Activated gamma-delta T cell (primary cell): ENCODE measurements at regions not wholly inside any gene's neighbourhood (a gene's known extent, or its start where the extent isn't known, plus 50 kb on each side); places are given as distances from the start of the nearest gene placed in this dataset.

ENCODE experiments used
- DNase-seq: peaks from one replicate; lab custom pipeline; 2025; lab: John Stamatoyannopoulos, UW

GRCh38 chr7:15921576-15921975 is 235.1 kb upstream of the MEOX2 start:
- no peak for DNase-seq

- no peak for DNase-seq
Measured at GRCh38 chr7:15920953-15921352, 234.5 kb upstream of the MEOX2 start.

- DNase-seq, result no peak
Measured at GRCh38 chr7:15916681-15917380, 230.3 kb upstream of the MEOX2 start.

DNA sequence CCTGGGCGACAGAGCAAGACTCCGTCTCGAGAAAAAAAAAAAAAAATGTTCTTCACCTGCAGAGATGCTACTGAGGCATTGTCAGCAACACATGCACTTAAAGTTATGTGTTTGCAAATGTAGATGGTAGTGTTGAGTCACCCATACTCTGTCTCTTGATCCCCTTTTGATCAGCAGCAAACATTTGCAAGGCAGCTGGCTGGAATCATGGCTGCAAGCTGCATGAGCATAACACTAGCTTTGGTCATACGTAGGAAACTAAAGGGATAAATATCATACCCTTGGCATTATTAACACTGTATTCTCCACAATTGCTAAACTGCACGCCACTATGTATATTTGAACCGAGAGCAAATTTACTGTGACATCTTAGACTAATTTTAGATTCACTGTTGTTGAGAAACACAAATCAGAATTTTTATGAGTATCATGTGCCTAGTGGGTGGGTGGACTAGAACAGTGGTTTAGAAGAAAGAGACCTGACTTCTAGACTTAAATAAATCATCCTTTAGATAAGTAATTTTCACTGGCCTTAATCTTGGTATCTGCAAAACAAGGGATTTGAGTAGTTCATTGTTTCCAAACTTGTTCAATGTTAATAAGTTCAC is 229.3 kb upstream of the MEOX2 start:
- DNase-seq, result no peak

DNA sequence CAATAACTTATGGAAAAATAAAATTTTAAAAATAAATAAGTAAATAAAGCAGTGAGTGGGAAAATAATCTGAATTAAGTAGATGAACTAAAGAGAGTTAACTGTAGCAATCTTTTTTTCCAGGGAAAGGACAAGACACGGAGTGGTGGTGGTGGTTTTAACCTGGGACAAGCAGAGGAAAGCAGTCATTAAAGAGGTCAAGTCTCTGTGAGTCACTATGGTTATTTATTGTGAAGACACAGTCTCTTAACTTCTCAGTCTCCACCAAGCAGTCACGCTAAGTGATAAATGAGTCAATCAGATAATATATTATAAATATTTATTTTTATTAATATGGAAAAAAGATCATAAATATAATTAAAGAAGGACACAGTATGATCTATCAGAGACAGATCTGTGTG is 228.1 kb upstream of the MEOX2 start:
- DNase-seq, result no peak

GRCh38 chr7:15906436-15906835 is 220.0 kb upstream of the MEOX2 start:
- no peak for DNase-seq

DNA sequence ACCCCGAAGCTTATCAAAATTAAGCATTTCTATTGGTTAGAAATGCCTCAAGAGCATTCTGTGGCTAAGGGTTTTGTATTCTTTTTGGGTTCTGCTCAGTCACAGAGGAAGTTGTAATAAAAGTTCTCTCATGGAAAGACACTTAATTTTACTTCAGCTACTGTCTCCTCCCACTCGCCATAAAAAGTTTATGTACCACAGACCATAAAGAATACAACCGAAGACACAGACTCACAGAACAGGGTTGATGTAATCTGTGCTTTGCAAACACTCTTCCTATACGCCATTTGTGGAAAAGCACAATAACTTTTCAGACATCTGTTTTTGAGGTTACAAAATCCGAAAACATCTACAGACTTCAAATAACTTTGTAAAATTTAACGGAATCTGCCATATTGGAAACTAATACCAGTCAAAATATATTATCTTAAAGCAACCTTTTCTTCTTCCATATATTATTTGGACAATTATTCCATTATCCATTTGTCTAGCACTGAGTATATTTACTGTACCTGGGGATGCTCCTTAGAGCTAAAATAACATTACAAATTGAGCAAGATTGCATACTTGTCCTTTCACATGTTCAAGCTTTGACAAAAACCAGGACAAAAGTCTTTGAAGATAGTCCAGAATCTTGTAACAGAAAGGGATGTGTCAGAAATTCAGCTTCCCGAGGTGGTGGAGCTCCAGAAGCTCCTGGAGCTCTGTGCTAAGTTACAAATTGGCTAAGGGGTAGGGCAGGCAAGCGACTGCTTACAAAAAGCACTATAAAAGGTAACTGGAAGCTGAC is 219.0 kb upstream of the MEOX2 start:
- DNase-seq, result no peak

- DNase-seq, result no peak
Measured at GRCh38 chr7:15891151-15891881, 204.8 kb upstream of the MEOX2 start.

GRCh38 chr7:15889507-15889906 is 203.0 kb upstream of the MEOX2 start:
- no peak for DNase-seq

GRCh38 chr7:15888090-15888489 is 201.6 kb upstream of the MEOX2 start:
- no peak for DNase-seq

DNA sequence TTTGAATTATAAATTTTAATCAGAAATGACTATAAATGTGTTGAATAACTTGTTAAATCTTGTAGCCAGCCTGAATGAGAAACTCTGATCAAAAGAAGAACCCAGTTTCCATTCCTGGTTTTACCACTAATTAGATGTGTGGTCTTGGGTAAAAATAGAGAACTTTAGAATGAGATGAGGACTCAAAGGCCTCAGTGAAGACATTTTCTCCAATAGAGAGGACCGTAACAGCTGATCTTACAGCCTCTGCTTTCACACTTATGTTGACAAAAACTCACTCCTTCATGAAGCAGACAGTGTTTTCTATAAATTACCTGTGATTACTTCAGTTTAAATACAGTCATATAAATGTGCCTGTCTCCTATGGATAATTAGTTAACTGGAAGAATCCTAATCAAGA is 200.1 kb upstream of the MEOX2 start:
- DNase-seq, result no peak

DNA sequence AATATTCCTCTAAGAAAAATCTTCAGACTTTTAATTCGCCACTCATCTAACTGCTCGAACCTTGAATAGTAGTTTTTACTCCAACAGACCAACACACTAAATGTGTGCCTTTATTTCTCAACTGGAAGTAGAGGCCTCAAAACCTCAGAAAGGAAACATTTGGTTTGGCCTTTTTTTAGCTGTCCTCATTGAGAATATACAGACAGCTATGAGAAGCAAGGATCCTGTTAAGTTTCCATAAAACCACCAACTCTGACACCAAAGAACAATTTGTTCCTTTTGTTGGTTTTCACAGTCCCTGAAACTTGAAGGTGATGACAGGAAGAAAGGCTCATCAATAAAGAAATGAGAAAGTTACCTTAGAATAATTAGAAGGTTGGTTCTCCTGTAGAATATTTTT is 199.2 kb upstream of the MEOX2 start:
- no peak for DNase-seq

DNA sequence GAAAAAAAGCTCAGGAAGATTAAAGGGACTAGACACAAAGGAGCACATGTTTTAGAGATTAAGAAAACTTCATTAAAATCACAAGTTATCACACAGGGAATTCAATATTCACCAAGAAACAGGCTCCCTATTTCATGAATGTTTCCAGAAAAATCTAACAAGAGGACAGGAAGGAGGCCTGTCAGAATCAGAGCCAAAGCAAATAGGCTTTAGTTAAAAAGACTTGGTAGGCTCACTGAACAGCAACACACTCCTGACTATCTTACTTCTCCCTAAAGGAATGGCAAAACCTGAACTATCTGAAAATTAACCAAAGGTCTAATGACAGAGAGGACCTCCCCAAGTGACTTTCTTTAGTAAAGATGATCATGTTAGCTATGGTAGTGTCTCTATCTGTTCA is 188.3 kb upstream of the MEOX2 start:
- no peak for DNase-seq

- no peak for DNase-seq
Measured at GRCh38 chr7:15870347-15870746, 183.9 kb upstream of the MEOX2 start.

- no peak for DNase-seq
Measured at GRCh38 chr7:15867441-15867840, 181.0 kb upstream of the MEOX2 start.

- DNase-seq, result no peak
Measured at GRCh38 chr7:15866753-15867152, 180.3 kb upstream of the MEOX2 start.

DNA sequence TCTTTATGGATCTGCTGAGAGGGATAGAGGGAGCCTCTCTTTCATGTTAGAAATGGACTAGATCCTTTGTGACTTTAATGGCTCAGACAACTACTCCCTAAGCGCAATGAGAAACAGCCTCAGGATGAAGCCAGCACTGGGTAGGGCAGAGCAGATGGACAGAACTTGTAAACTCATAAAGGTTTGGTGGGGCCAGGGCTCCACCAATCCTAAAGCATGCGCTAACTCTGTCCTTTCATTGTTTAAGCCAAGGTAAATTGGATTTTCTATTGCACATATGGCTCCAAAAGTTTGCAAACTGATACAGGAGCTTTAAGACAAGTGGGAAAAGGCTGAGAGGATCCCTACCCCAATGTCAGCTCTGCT is 178.1 kb upstream of the MEOX2 start:
- DNase-seq, result no peak

DNA sequence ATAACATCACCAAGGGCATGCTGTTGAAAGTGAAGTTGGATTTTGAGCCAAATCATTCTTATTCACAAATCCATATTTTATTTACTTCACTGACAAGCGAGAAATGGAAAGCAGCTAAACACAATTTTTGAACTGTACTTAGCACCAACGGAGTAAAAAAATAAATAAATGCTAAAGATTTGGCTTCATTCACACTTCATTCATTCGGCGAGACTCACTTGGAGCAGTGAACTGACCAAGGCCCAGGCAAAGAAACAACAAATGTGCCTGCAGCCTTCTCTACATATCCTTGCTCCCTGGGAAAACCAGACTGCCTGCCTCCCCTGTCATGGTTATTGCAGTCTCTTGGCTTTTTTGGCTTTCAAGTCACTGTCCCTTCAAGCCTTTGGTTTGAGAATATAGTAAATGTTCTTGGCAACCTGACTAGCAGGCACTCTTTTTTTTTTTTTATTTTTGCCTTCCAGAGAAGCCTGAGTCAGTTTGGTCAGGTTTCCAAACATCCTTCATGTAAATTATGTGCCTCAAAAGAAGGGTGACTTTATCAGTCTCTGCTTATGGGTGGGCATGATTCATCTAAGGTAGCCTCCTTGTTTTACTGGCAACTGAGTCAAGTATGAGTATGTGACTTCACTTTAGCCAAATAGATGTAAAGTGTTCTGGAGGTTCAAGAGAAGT is 177.6 kb upstream of the MEOX2 start:
- DNase-seq, result no peak

- no peak for DNase-seq
Measured at GRCh38 chr7:15862781-15863165, 176.3 kb upstream of the MEOX2 start.

DNA sequence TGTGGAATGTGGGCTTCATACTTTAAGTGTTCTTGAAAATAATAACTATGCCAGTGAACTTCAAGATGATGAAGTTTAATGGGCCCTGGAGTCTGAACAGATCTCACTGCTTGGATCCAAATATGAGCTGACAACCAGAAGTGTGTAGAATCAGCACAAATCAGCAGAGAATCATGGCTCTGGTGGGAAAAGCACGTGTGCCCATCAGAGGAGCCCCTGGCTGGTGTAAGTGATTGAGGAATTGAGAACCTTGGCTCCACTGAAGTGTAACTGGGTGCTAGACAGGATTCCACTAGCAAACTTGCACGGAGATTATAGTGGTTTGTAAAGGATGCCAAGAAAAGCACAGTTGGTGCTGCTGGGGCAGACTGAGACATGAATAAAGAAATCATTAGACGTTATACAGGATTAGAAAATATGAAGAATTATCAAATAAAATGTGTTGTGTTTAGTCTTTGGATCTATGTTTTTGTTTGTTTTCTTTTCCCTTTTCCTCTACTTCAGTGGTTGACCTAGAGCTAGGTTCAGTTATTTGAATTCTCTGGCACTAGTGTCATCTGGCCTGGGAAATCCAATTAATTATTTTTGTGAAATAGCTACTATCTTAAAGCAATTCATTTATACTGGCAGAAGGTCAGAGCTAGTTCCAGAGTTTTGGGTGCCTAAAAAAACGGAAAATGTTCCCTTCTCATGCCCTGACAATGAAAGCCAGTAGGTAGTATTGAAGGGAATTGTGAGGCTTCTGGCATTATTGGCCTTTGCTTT is 175.7 kb upstream of the MEOX2 start:
- DNase-seq, result no peak

DNA sequence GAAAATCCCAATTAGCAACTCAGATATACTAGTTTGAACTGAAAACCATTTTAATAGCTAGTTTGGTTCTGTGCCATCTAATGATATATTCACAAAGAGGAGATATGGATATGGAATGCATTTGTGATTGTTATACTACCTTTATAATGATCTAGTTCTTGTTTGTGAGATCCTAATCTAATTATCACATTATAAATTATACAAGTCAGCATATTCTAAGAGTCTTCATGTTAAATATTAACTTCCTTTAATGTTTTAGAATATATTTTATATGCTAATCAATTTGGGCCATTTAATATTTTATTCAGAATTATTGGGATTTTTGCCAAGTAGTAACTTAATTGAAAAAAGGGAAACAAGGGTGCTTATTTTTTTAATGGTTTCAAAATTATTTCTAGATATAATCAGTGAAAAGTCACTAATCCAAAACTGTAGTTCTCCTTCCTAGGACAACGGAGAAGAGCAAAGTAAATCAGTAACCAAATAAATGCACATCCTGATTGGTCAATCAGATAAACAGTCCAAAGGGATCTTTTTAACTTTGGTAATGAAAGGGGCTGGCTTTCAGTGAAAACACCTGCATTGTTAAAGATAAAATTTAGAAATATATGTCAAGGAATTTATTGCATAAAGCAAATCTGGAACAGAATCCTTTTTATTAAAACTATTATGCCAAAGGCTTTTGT is 173.9 kb upstream of the MEOX2 start:
- no peak for DNase-seq
